ENCODE measurements at regions not wholly inside any gene's neighbourhood (a gene's known extent, or its start where the extent isn't known, plus 50 kb on each side); places are given as distances from the start of the nearest gene placed in this dataset.

- no peak for TF ChIP-seq AGO1 (IDR thresholded peaks at IDR 0.05; ENCODE audit: low read depth, low read length, poor library complexity, severe bottlenecking)
- TF ChIP-seq TOE1 (CRISPR knock-in tag; IDR thresholded peaks at IDR 0.05) = no peak
- TF ChIP-seq ZNF782 (CRISPR knock-in tag; IDR thresholded peaks at IDR 0.05; ENCODE audit: borderline replicate concordance) = no peak
- peak; percentile 96 for TF ChIP-seq HOXA5 (CRISPR knock-in tag; IDR thresholded peaks at IDR 0.05)
- no peak for TF ChIP-seq THAP7 (CRISPR knock-in tag; IDR thresholded peaks at IDR 0.05)
- TF ChIP-seq MYNN (CRISPR knock-in tag; IDR thresholded peaks at IDR 0.05; ENCODE audit: low read depth) = no peak
- 0 out of 2 replicates have a peak, but pooled peaks have one; percentile 41 for TF ChIP-seq FOXA3 (CRISPR knock-in tag; IDR thresholded peaks at IDR 0.05)
- TF ChIP-seq TCF7 (IDR thresholded peaks at IDR 0.05; ENCODE audit: low read depth) = no peak
- TF ChIP-seq NPAS2 (CRISPR knock-in tag; IDR thresholded peaks at IDR 0.05; ENCODE audit: borderline replicate concordance) = no peak
These were observed 99.3 kb upstream of the TMEM18 start (continued) for GRCh38 chr2:776487-776886.

DNA sequence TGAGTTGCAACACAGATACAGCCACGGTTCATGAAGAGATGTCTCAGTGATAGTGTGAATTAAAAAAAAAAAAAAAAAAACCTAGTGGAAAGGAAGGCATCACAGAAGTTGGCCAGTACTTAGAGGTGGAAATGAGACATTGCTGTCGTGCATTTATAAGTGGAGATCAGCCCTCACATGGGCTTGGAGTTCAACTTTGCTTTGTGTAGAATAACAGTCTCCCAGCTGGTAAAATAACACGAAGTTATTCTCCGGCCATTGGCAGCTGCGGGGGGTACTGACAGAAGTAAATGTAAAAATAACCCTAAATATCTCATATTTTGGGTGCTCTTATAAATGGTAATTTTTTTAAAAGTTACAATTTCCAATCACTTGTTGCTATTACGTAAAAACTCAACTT is 98.8 kb upstream of the TMEM18 start:
- no peak for ATAC-seq
- Histone ChIP-seq H3K79me2 (ENCODE audit: insufficient read depth, low read length) (no peaks in the 10 kb centered on the region), H3K36me3 (replicated peaks in 1 of 2; ENCODE audit: control insufficient read depth in 1 of 2, insufficient read depth in 2 of 2, low read length in 2 of 2) (no peaks in the 10 kb centered on the region), H3K27ac (ENCODE audit: extremely low read length, insufficient read depth, low read length) (no peak overlapping the region), H3K9ac (ENCODE audit: insufficient read depth, low read depth, low read length) (no peak overlapping the region), H3K27me3 (ENCODE audit: control insufficient read depth in 1 of 2, insufficient read depth in 2 of 2, low read length in 2 of 2) (peaks cover 7 to 81% of the 10 kb centered on the region in 2 experiments; a peak in 4 of 5 replicates), H3K9me3 (ENCODE audit: low read length) (no peaks in the 10 kb centered on the region), H4K20me1 (ENCODE audit: insufficient read depth, low read length) (no peaks in the 10 kb centered on the region), H3K4me2 (ENCODE audit: low read depth, low read length) (no peak overlapping the region), H2AFZ (ENCODE audit: low read length) (no peak overlapping the region), H3K4me1 (ENCODE audit: insufficient read depth, low read length) (no peaks in the 10 kb centered on the region), H3K4me3 (replicated peaks in 1 of 3; ENCODE audit: insufficient read depth in 1 of 3, low read depth in 2 of 3, low read length in 3 of 3) (no peak overlapping the region)
- no peak for DNase-seq (ENCODE audit: low spot score)
- TF ChIP-seq CTCF (CRISPR knock-in tag; IDR thresholded peaks at IDR 0.05) = no peak
- FAIRE-seq = no peak
- CTCF ChIA-PET (ENCODE audit: low intra/inter-chr PET ratio, low total read pairs) = no interaction called here
- in situ Hi-C loops (cut with HindIII; ENCODE audit: extremely low pct_ligation_motif_present, low pct_unique_long_range_greater_than_20kb) = no loop called here
- intact Hi-C loops (cut with micrococcal nuclease; ENCODE audit: unreplicated experiment) = no loop called here
- 4% methylated on average over 6 of the region's 6 CpGs for WGBS (ENCODE audit: low lambda C conversion rate)
- POLR2A ChIA-PET = interaction anchor here (1.4 kb wide), 1 partner anchor 99 kb away, joined by 4 read pairs; the partner anchor contains the start of gene TMEM18
- BruUV-seq (replicated peaks) = no TSS peak
